ENCODE measurements at regions not wholly inside any gene's neighbourhood (a gene's known extent, or its start where the extent isn't known, plus 50 kb on each side); places are given as distances from the start of the nearest gene placed in this dataset.

DNA sequence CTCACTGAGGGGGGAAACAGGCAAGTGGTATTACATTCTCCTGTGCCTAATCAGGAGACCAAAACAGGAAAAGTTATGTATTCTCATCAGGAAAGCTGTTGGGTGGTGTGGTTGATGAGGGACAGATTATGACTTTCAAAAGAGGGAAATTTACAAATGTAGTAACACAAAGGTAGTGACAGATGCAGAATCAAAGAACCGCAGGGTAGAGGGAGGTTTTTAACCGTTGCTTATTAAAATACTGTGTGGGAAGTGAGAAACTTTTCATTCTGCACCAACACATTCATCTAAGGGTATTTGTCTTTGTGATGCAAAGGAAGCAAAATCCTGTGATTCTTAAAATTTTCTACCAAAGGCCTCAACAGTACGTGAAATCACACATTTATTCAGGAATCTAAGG, 288.2 kb upstream of the MAN1A1 start:
- TF ChIP-seq RCOR1 (IDR thresholded peaks at IDR 0.05; ENCODE audit: insufficient replicate concordance, low read length) (no peak), CEBPB (IDR thresholded peaks at IDR 0.05; ENCODE audit: low read depth, low read length) (no peak), RAD21 (IDR thresholded peaks at IDR 0.05; ENCODE audit: low read length) (no peak), POLR2A (IDR thresholded peaks at IDR 0.05; ENCODE audit: low read depth, low read length) (no peak), SMC3 (IDR thresholded peaks at IDR 0.05; ENCODE audit: low read depth, low read length) (no peak)
- TF ChIP-seq, protein P1, sequence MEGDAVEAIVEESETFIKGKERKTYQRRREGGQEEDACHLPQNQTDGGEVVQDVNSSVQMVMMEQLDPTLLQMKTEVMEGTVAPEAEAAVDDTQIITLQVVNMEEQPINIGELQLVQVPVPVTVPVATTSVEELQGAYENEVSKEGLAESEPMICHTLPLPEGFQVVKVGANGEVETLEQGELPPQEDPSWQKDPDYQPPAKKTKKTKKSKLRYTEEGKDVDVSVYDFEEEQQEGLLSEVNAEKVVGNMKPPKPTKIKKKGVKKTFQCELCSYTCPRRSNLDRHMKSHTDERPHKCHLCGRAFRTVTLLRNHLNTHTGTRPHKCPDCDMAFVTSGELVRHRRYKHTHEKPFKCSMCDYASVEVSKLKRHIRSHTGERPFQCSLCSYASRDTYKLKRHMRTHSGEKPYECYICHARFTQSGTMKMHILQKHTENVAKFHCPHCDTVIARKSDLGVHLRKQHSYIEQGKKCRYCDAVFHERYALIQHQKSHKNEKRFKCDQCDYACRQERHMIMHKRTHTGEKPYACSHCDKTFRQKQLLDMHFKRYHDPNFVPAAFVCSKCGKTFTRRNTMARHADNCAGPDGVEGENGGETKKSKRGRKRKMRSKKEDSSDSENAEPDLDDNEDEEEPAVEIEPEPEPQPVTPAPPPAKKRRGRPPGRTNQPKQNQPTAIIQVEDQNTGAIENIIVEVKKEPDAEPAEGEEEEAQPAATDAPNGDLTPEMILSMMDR (conservative IDR thresholded peaks at IDR 0.05; ENCODE audit: low read depth, low read length) = no peak

Data from IMR-90 (cell line).